Astrocyte (in vitro differentiated cells and primary cell): ENCODE measurements at regions not wholly inside any gene's neighbourhood (a gene's known extent, or its start where the extent isn't known, plus 50 kb on each side); places are given as distances from the start of the nearest gene placed in this dataset.

ENCODE experiments used
- DNase-seq: peaks from one replicate; pipeline ENCODE4 v3.0.0-alpha.2; 2010; ENCODE audit warnings: low read depth
- FAIRE-seq: peaks from 2 replicates; lab custom pipeline; 2011; peaks lifted over from hg19 to GRCh38; lab: Jason Lieb, UNC
- H2AFZ ChIP-seq: 2 replicates; pipeline ENCODE4 v1.6.0; 2012; ENCODE audit warnings: low read depth, low read length, inconsistent platforms
- H3K27ac ChIP-seq: 2 replicates; pipeline ENCODE4 v1.5.1; 2011; ENCODE audit warnings: low read depth, low read length, inconsistent platforms
- H3K27me3 ChIP-seq: 2 replicates; pipeline ENCODE4 v1.6.0; 2011; ENCODE audit warnings: low read length, inconsistent platforms; ENCODE audit not compliant: insufficient read depth
- H3K36me3 ChIP-seq: 2 replicates; pipeline ENCODE4 v1.5.1; 2011; ENCODE audit warnings: low read length, inconsistent platforms; ENCODE audit not compliant: insufficient read depth
- H3K4me1 ChIP-seq: 2 replicates; pipeline ENCODE4 v1.5.1; 2011; ENCODE audit warnings: low read length, inconsistent platforms; ENCODE audit not compliant: insufficient read depth
- H3K4me2 ChIP-seq: 2 replicates; pipeline ENCODE4 v1.6.0; 2012; ENCODE audit warnings: low read length, inconsistent platforms
- H3K4me3 ChIP-seq: 2 replicates; pipeline ENCODE4 v1.5.1; 2011; ENCODE audit warnings: low read depth, mild to moderate bottlenecking, low read length, inconsistent platforms; ENCODE audit not compliant: insufficient read depth
- H3K79me2 ChIP-seq: 2 replicates; pipeline ENCODE4 v1.6.0; 2012; ENCODE audit warnings: mild to moderate bottlenecking, low read length, inconsistent platforms; ENCODE audit not compliant: insufficient read depth
- H3K9ac ChIP-seq: 2 replicates; pipeline ENCODE4 v1.6.0; 2012; ENCODE audit warnings: mild to moderate bottlenecking, low read length, inconsistent platforms
- H3K9me3 ChIP-seq: 2 replicates; pipeline ENCODE4 v1.5.1; 2012; ENCODE audit warnings: low read depth, mild to moderate bottlenecking, low read length, inconsistent platforms; ENCODE audit not compliant: insufficient read depth
- H4K20me1 ChIP-seq: 2 replicates; pipeline ENCODE4 v1.6.0; 2012; ENCODE audit warnings: low read length, inconsistent platforms; ENCODE audit not compliant: insufficient read depth
- H3K27ac Mint-ChIP-seq: one replicate; pipeline ENCODE4 v1.8.0; 2021; ENCODE audit warnings: mild to moderate bottlenecking, mixed read lengths; ENCODE audit not compliant: unreplicated experiment
- H3K27me3 Mint-ChIP-seq: one replicate; pipeline ENCODE4 v1.8.0; 2021; ENCODE audit warnings: low read depth, mixed read lengths; ENCODE audit not compliant: unreplicated experiment
- H3K36me3 Mint-ChIP-seq: one replicate; pipeline ENCODE4 v1.8.0; 2021; ENCODE audit warnings: low read depth, mixed read lengths; ENCODE audit not compliant: unreplicated experiment
- H3K4me1 Mint-ChIP-seq: one replicate; pipeline ENCODE4 v1.8.0; 2021; ENCODE audit warnings: low read depth, mixed read lengths; ENCODE audit not compliant: unreplicated experiment
- H3K4me3 Mint-ChIP-seq: one replicate; pipeline ENCODE4 v1.8.0; 2021; ENCODE audit warnings: mild to moderate bottlenecking, moderate library complexity, mixed read lengths; ENCODE audit not compliant: unreplicated experiment
- H3K9me3 Mint-ChIP-seq: one replicate; pipeline ENCODE4 v1.8.0; 2021; ENCODE audit warnings: mild to moderate bottlenecking, mixed read lengths; ENCODE audit not compliant: unreplicated experiment
- EZH2 ChIP-seq: IDR thresholded peaks from 2 replicates; pipeline ENCODE4 v1.6.1; 2012; ENCODE audit warnings: mild to moderate bottlenecking, low read length, inconsistent platforms; ENCODE audit not compliant: insufficient read depth
- TF ChIP-seq, protein P1 (sequence below): IDR thresholded peaks from 2 replicates; pipeline ENCODE4 v1.5.1; 2011; ENCODE audit warnings: low read depth, mild to moderate bottlenecking, inconsistent platforms, low read length, moderate library complexity; ENCODE audit not compliant: insufficient read depth

DNA sequence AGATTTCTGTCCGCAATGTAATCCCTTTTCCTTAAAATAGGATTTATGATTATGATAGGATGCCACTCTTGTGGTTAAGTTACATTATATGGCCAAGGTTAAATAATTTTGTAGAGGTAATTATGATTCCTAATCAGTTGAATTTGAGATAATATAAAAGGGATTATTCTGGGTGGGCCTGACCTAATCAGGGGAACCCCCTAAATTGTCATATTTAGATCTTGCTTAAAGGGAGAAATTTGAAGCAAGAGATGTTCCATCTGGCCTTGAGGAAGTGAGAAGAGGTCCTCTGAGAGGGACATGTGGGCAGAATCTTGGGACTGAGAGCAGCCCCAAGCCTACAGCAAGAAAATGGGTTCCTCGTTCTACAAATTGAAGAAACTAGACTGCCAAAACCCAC, 1550.1 kb upstream of the TENM4 start:
- no peak for FAIRE-seq
- no peak overlapping the region for H3K27ac Mint-ChIP-seq
- no peaks in the 10 kb centered on the region for H3K9me3 Mint-ChIP-seq

DNA sequence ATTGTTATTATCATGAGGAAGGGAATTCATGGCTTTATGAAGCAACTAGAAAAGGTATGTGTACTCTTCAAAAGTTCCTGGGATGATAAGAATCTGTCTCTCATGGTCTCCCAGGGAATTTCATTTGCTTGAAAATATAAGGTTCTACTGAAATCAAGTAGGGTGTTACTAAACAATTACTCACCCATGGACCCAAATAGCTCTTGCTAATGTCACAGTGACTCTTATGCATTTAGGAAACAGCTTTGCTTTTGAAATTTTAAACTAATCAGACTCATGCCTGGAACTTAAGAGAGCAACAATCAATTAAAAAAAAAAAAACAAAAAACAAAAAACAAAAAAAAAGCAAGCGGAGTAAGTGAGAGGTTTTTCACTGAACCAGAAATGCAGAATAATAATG, 1546.3 kb upstream of the TENM4 start:
- TF ChIP-seq, protein P1, sequence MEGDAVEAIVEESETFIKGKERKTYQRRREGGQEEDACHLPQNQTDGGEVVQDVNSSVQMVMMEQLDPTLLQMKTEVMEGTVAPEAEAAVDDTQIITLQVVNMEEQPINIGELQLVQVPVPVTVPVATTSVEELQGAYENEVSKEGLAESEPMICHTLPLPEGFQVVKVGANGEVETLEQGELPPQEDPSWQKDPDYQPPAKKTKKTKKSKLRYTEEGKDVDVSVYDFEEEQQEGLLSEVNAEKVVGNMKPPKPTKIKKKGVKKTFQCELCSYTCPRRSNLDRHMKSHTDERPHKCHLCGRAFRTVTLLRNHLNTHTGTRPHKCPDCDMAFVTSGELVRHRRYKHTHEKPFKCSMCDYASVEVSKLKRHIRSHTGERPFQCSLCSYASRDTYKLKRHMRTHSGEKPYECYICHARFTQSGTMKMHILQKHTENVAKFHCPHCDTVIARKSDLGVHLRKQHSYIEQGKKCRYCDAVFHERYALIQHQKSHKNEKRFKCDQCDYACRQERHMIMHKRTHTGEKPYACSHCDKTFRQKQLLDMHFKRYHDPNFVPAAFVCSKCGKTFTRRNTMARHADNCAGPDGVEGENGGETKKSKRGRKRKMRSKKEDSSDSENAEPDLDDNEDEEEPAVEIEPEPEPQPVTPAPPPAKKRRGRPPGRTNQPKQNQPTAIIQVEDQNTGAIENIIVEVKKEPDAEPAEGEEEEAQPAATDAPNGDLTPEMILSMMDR: no peak
- no peak for TF ChIP-seq EZH2
- Histone ChIP-seq H3K9me3 (no peaks in the 10 kb centered on the region), H2AFZ (no peak overlapping the region), H3K27me3 (no peaks in the 10 kb centered on the region), H3K9ac (no peak overlapping the region), H3K4me1 (no peaks in the 10 kb centered on the region), H3K4me2 (no peak overlapping the region), H4K20me1 (no peaks in the 10 kb centered on the region), H3K79me2 (no peaks in the 10 kb centered on the region), H3K4me3 (no peak overlapping the region), H3K27ac (no peak overlapping the region), H3K36me3 (no peaks in the 10 kb centered on the region)
- Mint-ChIP-seq H3K27ac (no peak overlapping the region), H3K27me3 (no peaks in the 10 kb centered on the region), H3K4me1 (no peaks in the 10 kb centered on the region), H3K4me3 (no peak overlapping the region), H3K36me3 (no peaks in the 10 kb centered on the region), H3K9me3 (no peaks in the 10 kb centered on the region)
- no peak for FAIRE-seq
- DNase-seq: no peak

More for the DNA sequence above, 1550.1 kb upstream of the TENM4 start:
- Mint-ChIP-seq H3K4me1 (peaks cover 7% of the 10 kb centered on the region), H3K27me3 (no peaks in the 10 kb centered on the region), H3K4me3 (no peak overlapping the region), H3K36me3 (no peaks in the 10 kb centered on the region)
- Histone ChIP-seq H3K9me3 (no peaks in the 10 kb centered on the region), H3K27ac (no peak overlapping the region), H2AFZ (no peak overlapping the region), H3K4me3 (no peak overlapping the region), H3K79me2 (no peaks in the 10 kb centered on the region), H3K27me3 (no peaks in the 10 kb centered on the region), H4K20me1 (no peaks in the 10 kb centered on the region), H3K4me2 (no peak overlapping the region), H3K4me1 (no peaks in the 10 kb centered on the region), H3K9ac (no peak overlapping the region), H3K36me3 (no peaks in the 10 kb centered on the region)
- no peak for DNase-seq
- TF ChIP-seq, protein P1: no peak

DNA sequence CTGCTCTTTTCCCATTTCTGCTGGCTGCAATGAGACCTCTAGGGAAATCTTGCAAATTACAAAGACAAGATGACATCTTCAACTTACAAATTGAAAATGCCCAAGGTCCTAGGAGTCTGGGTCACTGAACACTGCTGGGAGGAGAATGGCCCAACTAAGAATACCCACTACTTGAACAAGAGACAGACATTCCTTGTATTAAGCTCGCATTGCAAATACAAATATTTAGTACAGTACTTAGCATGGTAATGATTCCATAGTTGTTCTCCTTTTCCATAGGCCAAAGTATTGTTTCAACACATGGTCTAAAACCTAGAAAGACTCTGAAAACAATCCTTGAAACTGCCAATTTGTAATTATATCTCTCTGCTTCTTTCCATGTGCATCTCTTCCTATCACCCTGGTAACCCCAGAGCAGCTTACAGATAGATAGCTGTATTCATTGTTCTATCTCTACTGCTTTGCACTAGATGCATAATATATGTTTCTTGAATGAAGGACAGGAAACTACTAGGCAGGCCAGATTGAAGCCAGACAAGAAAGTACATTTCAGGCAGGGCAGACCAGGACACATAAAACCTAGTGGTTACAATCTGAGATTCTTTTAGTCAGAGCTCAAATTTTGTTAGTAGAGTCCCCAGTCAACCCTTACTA, 1545.7 kb upstream of the TENM4 start:
- Histone ChIP-seq H3K4me2 (no peak overlapping the region), H3K79me2 (no peaks in the 10 kb centered on the region), H3K27ac (no peak overlapping the region), H3K4me3 (no peak overlapping the region), H3K9ac (no peak overlapping the region), H4K20me1 (no peaks in the 10 kb centered on the region), H3K27me3 (no peaks in the 10 kb centered on the region), H3K9me3 (no peaks in the 10 kb centered on the region), H3K36me3 (no peaks in the 10 kb centered on the region), H2AFZ (no peak overlapping the region), H3K4me1 (no peaks in the 10 kb centered on the region)
- no peak overlapping the region for H3K27ac Mint-ChIP-seq
- no peak overlapping the region for H3K4me3 Mint-ChIP-seq
- no peaks in the 10 kb centered on the region for H3K9me3 Mint-ChIP-seq
- no peak for DNase-seq
- peak; percentile 49 for FAIRE-seq
- TF ChIP-seq, protein P1: no peak
- no peak for TF ChIP-seq EZH2
- H3K27me3 Mint-ChIP-seq: no peaks in the 10 kb centered on the region
- H3K4me1 Mint-ChIP-seq: no peaks in the 10 kb centered on the region
- no peaks in the 10 kb centered on the region for H3K36me3 Mint-ChIP-seq
